ENCODE measurements at regions not wholly inside any gene's neighbourhood (a gene's known extent, or its start where the extent isn't known, plus 50 kb on each side); places are given as distances from the start of the nearest gene placed in this dataset.

DNA sequence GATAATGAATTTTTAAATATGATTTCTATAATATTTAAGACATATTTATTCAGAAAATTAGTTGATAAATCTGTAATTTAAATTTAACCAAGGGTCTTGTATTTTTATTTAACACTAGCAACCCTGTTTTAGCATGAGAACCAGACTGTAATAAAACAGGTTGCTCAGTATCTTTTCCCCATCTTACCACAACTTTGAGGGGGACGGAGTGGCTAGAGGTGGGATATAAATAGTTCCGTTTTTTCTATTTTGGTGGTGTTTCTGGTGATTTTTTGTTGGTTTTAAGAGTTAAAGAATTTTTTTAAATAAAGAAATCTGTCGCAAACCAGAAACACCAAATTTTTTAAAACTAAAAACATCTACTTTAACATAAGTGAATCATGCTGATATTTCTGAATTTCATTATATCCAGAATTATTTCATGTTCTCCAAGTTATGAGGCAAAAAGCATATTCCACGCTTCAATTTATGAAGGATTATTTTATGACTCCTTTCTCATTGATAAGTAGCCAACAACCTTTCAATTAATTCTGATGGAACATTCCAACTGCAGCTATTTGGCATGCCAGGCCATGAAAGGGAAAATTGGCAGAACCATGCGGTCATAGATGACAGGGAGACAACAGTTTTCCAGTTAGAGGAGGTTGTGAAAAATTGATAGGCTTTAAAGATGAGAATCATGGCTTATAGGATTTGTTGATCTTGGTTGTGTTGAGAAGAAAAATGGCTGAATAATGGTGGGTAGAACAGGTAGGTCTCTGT, 151.9 kb upstream of the CARMIL1 start:
- TF ChIP-seq POLR2A (IDR thresholded peaks at IDR 0.05; ENCODE audit: low read depth, low read length) = no peak
- no peak for TF ChIP-seq BHLHE40 (IDR thresholded peaks at IDR 0.05; ENCODE audit: low read depth, low read length)
- TF ChIP-seq, protein P1, sequence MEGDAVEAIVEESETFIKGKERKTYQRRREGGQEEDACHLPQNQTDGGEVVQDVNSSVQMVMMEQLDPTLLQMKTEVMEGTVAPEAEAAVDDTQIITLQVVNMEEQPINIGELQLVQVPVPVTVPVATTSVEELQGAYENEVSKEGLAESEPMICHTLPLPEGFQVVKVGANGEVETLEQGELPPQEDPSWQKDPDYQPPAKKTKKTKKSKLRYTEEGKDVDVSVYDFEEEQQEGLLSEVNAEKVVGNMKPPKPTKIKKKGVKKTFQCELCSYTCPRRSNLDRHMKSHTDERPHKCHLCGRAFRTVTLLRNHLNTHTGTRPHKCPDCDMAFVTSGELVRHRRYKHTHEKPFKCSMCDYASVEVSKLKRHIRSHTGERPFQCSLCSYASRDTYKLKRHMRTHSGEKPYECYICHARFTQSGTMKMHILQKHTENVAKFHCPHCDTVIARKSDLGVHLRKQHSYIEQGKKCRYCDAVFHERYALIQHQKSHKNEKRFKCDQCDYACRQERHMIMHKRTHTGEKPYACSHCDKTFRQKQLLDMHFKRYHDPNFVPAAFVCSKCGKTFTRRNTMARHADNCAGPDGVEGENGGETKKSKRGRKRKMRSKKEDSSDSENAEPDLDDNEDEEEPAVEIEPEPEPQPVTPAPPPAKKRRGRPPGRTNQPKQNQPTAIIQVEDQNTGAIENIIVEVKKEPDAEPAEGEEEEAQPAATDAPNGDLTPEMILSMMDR (conservative IDR thresholded peaks at IDR 0.05; ENCODE audit: low read depth, low read length) = no peak
- TF ChIP-seq, protein P2, sequence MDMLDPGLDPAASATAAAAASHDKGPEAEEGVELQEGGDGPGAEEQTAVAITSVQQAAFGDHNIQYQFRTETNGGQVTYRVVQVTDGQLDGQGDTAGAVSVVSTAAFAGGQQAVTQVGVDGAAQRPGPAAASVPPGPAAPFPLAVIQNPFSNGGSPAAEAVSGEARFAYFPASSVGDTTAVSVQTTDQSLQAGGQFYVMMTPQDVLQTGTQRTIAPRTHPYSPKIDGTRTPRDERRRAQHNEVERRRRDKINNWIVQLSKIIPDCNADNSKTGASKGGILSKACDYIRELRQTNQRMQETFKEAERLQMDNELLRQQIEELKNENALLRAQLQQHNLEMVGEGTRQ (IDR thresholded peaks at IDR 0.05; ENCODE audit: low read depth, low read length) = no peak
- TF ChIP-seq MAZ (IDR thresholded peaks at IDR 0.05; ENCODE audit: borderline replicate concordance, low read depth, low read length) = no peak
- TF ChIP-seq RAD21 (IDR thresholded peaks at IDR 0.05; ENCODE audit: low read length) = no peak
- TF ChIP-seq CEBPB (IDR thresholded peaks at IDR 0.05; ENCODE audit: low read depth, low read length) = no peak
- TF ChIP-seq SMC3 (IDR thresholded peaks at IDR 0.05; ENCODE audit: low read depth, low read length) = no peak
- TF ChIP-seq RCOR1 (IDR thresholded peaks at IDR 0.05; ENCODE audit: insufficient replicate concordance, low read length) = no peak

All from IMR-90 (cell line).